GM18511 (cell line): ENCODE measurements at regions not wholly inside any gene's neighbourhood (a gene's known extent, or its start where the extent isn't known, plus 50 kb on each side); places are given as distances from the start of the nearest gene placed in this dataset.
A peak's percentile ranks its signal among the peaks of the same experiment; 100 is the strongest.
"Not testable (repeated sequence)": the region's sequence is repeated elsewhere in the genome, so short reads cannot be mapped to it uniquely, and the experiment has no call there.

Experiments
- ATAC-seq: cut with Tn5 transposase; IDR thresholded peaks from one replicate; pipeline ENCODE4 v1.9.1; 2021; ENCODE audit warnings: mild to moderate bottlenecking, moderate library complexity; ENCODE audit not compliant: unreplicated experiment

GRCh38 chr6:97449444-97449966 is 166.5 kb upstream of the MMS22L start:
- ATAC-seq: no peak

- ATAC-seq: no peak
Observed at GRCh38 chr6:97450087-97450486, 167.1 kb upstream of the MMS22L start.

DNA sequence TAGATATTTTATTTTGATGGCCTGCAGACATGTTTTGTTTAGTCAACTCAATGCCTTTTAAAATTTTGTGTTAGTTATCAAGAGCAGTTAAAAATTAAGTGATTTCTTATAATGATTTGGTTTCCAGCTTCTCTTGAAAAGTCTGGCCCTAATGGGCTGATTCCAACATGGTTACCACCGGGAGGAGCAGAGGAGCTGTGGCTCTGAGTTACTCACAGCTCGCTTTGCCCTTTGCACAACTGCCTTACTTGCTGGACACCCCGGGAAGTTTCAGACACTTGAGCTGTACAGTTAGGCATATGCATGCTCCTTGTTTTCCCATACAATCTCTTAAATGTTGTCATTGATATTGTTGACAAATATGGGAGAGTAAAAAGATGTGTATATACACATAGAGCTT is 173.1 kb upstream of the MMS22L start:
- no peak for ATAC-seq

GRCh38 chr6:97459535-97459934 is 176.5 kb upstream of the MMS22L start:
- no peak for ATAC-seq

DNA sequence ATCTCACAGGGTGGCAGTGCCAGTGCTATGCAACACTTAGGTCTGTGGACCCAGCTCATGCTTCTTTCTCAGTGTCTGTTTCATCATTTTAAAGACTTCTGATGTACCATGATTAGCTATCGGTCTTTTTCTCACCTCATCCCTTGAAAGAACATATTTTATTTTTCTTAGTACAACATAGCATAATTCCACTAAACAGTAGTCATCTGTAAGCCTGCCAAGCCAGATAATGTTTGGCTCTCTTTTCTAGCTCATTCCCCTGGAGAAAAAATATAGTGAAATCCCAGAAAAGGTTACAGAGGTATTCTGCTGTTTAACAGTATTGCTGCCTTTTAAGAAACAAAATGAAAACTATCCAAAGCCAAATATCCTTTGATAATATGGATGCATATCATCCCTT is 177.0 kb upstream of the MMS22L start:
- no peak for ATAC-seq

- no peak for ATAC-seq
Observed at GRCh38 chr6:97460394-97461080, 177.5 kb upstream of the MMS22L start.

DNA sequence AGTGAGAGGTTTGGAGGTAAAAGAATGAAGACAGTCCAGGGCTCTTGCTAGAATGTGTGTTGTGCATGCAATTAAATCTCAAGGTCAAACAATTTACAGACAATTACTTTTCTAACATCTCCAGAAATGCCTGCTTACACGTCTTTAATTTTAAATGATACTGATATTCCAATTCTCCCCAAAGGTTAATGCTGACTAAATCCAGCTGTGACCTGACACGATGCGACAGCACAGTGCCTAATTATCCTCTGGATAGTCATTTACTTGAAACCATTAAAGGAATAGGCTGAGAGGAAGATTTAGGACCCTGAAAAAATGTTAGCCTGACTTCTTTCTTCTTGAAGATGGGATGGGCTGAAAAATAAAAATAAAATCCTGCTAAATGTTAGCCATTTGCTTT is 178.2 kb upstream of the MMS22L start:
- no peak for ATAC-seq

- ATAC-seq: no peak
Observed at GRCh38 chr6:97462031-97462430, 179.0 kb upstream of the MMS22L start.

DNA sequence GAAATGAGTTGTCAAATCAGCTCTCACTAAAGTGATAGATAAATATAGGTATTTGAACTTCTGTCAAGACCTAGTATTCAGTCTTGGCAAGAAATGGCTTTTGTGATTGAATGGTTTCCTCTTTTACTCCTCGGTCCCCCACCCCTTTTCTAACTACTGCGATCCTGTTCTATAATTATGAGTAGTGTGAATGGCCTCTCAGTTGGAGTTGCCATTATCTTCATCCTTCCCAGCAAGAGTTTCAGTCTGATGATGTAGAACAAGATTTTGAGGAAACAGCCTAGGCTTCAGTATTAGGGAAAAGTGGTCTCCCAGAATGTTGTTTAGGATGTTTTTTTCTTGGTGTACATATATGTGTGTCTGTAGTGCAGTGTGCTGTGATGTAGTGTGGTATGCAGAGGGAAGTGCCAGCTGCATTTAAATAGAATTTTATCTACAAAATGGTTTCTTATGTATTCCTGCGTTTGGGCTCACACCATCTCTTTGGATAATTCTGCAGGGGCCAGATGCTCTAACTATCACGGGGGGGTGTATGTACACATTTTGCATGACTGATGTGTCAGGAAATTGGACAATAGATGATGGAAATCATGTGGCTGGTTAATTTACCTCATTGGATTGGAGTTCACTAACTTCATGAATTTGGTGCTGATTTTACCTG is 180.1 kb upstream of the MMS22L start:
- ATAC-seq: no peak

GRCh38 chr6:97465877-97466561 is 183.0 kb upstream of the MMS22L start:
- ATAC-seq: no peak

DNA sequence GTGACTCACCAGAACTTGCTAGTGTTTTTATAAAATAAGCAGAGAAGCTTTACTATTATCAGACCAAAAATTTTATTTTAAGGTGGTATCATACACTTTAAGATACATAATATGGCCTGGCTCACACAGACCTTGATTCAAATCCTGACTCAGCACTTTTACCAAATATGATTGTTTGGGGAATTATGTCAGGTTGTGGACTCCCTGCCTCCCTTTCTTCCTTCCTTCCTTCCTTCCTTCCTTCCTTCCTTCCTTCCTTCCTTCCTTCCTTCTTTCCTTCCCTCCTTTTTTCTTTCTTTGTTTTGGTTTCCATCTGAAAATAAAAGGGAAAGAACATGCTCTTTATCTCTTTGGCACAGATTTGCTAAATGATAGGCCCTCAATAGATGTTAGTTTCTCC is 186.0 kb upstream of the MMS22L start:
- no peak for ATAC-seq

GRCh38 chr6:97469451-97469850 is 186.4 kb upstream of the MMS22L start:
- no peak for ATAC-seq

DNA sequence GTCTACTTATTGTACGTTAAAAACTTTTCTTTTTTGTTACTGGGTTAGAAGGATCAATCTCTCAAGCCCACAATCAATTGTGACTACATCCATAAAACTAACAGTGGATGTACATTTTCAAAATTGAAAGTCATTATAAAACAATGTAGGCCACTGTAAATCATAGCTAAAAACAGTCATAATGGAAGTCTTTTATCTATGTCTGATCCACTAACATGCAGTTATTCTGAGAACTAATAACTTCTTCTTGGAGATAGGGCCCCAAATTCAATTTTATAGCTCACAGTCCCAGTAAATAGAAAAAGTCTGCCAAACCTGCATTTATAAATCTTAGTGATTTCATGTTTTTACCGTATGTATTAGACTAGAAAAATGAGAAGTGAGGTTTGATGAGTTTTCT is 187.3 kb upstream of the MMS22L start:
- no peak for ATAC-seq

DNA sequence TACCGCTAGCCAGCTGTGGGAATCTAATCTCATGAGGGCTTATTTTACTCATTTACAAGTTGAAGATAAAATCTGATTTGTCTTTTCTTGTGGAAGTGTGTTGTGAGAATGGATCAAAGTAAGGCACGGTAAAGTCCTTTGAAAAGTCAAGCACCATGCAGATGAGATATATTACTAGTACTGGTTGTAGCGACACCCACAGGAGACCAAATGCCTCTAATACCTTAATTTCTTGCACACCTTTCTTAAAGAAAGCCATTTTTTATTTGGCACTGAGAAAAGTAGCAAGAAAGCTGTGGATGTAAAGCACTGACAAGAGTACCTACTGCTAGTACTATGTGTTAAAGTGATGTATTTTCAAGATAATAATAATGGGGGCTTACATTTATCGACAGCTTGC is 191.0 kb upstream of the MMS22L start:
- no peak for ATAC-seq

- ATAC-seq: peak; percentile 99
Observed at GRCh38 chr6:97497713-97498331, 214.8 kb upstream of the MMS22L start.

DNA sequence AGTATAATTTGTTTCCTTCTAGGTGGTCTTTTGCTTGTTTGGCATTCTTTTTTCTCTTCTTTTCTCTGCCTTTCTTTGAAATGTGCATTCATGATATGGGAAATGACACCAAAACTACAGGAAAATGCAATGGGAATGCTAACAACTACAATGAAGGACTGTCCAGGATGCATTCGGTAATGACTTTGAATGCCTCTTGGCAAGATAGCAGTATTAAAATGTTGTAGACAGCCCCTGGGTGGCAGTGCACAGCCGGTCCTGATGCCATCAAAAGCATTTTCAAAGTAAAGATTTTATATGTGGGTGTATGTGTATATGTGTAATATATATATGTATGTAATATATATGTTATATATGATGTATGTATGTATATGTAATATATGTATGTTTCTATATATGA is 218.8 kb upstream of the MMS22L start:
- no peak for ATAC-seq

DNA sequence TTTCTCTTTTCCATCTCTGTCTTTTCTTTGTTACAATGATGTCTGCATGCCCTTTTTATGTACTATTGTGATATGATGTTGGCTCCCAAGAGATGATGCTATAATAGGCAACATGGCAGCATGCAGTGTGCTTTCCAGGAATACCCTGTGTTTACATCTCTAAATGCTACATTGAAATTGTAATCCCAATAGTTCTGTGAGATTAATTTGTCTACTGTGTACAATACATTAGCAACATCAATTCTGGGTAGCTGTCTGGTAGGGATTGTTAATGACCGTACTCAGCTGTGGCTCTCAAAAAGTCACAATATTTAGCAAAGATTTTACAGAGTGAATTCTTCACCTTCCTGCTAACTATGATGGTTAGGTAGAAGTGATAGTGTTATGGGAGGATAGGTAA is 225.6 kb upstream of the MMS22L start:
- no peak for ATAC-seq

DNA sequence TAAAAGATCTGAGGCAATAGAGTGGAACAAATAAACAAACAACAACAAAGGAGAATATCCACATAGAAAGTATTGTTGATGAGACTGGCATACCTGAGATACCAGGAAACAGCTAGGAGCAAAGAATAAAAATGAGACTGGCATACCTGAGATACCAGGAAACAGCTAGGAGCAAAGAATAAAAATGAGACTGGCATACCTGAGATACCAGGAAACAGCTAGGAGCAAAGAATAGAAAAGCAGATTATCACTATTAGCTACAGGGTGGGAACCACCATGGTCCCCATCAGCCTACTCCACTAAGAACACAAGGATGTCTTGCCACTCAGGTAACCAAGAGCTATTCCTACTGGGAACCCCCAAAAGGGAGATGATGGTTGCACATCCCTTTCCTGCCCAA is 230.2 kb upstream of the MMS22L start:
- not testable (repeated sequence) for ATAC-seq

GRCh38 chr6:97524811-97525210 is 241.8 kb upstream of the MMS22L start:
- ATAC-seq: no peak

DNA sequence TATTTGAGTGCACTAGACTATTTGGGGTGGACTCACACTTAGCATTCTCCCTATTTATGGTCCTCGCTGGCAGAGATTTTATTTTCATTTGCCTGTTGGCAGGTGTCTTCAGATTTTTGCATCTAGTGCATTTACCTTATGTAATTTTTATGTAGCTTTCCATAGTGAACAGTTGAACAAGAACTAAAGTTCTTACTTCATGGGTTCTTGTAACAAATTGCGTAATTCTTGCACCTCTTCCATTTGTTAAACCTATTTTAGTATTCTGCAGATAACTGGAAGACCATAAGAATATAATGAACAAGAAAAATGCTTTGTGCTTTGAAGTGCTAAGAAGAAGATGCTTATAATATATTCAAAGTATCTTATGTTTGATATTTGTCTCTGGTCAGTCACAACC is 252.8 kb upstream of the MMS22L start:
- no peak for ATAC-seq

- ATAC-seq: no peak
Observed at GRCh38 chr6:97548354-97548753, 265.3 kb upstream of the MMS22L start.

- no peak for ATAC-seq
Observed at GRCh38 chr6:97557355-97557754, 274.3 kb upstream of the MMS22L start.
